NT2/D1 (cell line): ENCODE measurements at regions not wholly inside any gene's neighbourhood (a gene's known extent, or its start where the extent isn't known, plus 50 kb on each side); places are given as distances from the start of the nearest gene placed in this dataset.

ENCODE experiments used
- SUZ12 ChIP-seq: IDR thresholded peaks from 2 replicates; pipeline ENCODE4 v1.6.1; 2011; ENCODE audit not compliant: insufficient read length, insufficient read depth; ENCODE audit errors: extremely low read depth
- YY1 ChIP-seq: IDR thresholded peaks from 2 replicates; pipeline ENCODE4 v1.6.1; 2011; ENCODE audit not compliant: insufficient read length, insufficient read depth
- ZNF274 ChIP-seq: IDR thresholded peaks from 2 replicates; pipeline ENCODE4 v1.6.1; 2011; ENCODE audit warnings: mild to moderate bottlenecking, low read depth, low read length

- no peak for TF ChIP-seq ZNF274
- no peak for TF ChIP-seq YY1
- no peak for TF ChIP-seq SUZ12
These were observed 198.4 kb downstream of the PRDM2 start for GRCh38 chr1:13898406-13898805.
